IMR-90 (cell line): ENCODE measurements at regions not wholly inside any gene's neighbourhood (a gene's known extent, or its start where the extent isn't known, plus 50 kb on each side); places are given as distances from the start of the nearest gene placed in this dataset.
"Not testable (repeated sequence)": the region's sequence is repeated elsewhere in the genome, so short reads cannot be mapped to it uniquely, and the experiment has no call there.

Experiments used
- ATAC-seq: fragments of 200-7000 bp; cut with Tn5 transposase; 2 replicates; pipeline ENCODE4 v1.9.1; 2020; ENCODE audit warnings: low read depth, mild to moderate bottlenecking, moderate library complexity
- BruUV-seq: library from RNA; stranded (reverse); fragments of 400-500 nt; replicated peaks from 2 replicates; lab custom pipeline; 2021; lab: Mats Ljungman, UMichigan
- CTCF ChIA-PET: fragments of 300-600 bp; formaldehyde crosslinking; extraction: SDS; loops from one replicate; lab custom pipeline; 2021; ENCODE audit warnings: antibody characterized with exemption; lab: Yijun Ruan, JAX
- POLR2A ChIA-PET: fragments of 300-600 bp; sonication (Branson Sonifier 250); formaldehyde crosslinking; loops from one replicate; lab custom pipeline; 2022; ENCODE audit warnings: antibody characterized with exemption; ENCODE audit not compliant: unreplicated experiment; lab: Charles Lee
- DNase-seq: peaks from one replicate; pipeline ENCODE4 v3.0.0; 2013
- H2AFZ ChIP-seq: replicated peaks from 2 replicates; pipeline ENCODE3; 2013; ENCODE audit warnings: low read length, mild to moderate bottlenecking; ENCODE audit not compliant: poor library complexity
- H2AK5ac ChIP-seq: 2 replicates; pipeline ENCODE4 v1.6.1; 2013; ENCODE audit warnings: low read depth, low read length, inconsistent platforms
- H2AK9ac ChIP-seq: replicated peaks from 2 replicates; pipeline ENCODE3; 2013; ENCODE audit warnings: mild to moderate bottlenecking, low read depth, low read length, moderate library complexity; ENCODE audit not compliant: poor library complexity
- H2BK120ac ChIP-seq: 2 replicates; pipeline ENCODE4 v1.6.1; 2013; ENCODE audit warnings: low read depth, low read length, inconsistent platforms
- H2BK15ac ChIP-seq: 3 replicates; pipeline ENCODE4 v1.6.1; 2013; ENCODE audit warnings: low read depth, low read length, inconsistent platforms
- H2BK20ac ChIP-seq: 2 replicates; pipeline ENCODE4 v1.6.1; 2013; ENCODE audit warnings: low read depth, mild to moderate bottlenecking, inconsistent platforms, low read length, moderate library complexity
- H2BK5ac ChIP-seq: 2 replicates; pipeline ENCODE4 v1.6.1; 2013; ENCODE audit warnings: mild to moderate bottlenecking, low read depth, low read length, inconsistent platforms; ENCODE audit not compliant: poor library complexity, severe bottlenecking
- H3K14ac ChIP-seq: replicated peaks from 2 replicates; pipeline ENCODE4 v1.6.1; 2013; ENCODE audit warnings: low read depth, low read length, inconsistent platforms
- H3K18ac ChIP-seq: 2 replicates; pipeline ENCODE4 v1.6.1; 2013; ENCODE audit warnings: low read depth, low read length, control low read depth
- H3K23ac ChIP-seq: 2 replicates; pipeline ENCODE4 v1.6.1; 2013; ENCODE audit warnings: low read depth, low read length, inconsistent platforms
- H3K27ac ChIP-seq: 2 replicates; pipeline ENCODE4 v1.5.1; 2013; ENCODE audit warnings: mild to moderate bottlenecking, control low read depth, low read length; ENCODE audit not compliant: insufficient read depth
- H3K27me3 ChIP-seq: 2 replicates; pipeline ENCODE4 v1.6.1; 2013; ENCODE audit warnings: low read length; ENCODE audit not compliant: control insufficient read depth, insufficient read depth
- H3K36me3 ChIP-seq: 2 replicates; pipeline ENCODE4 v1.6.1; 2013; ENCODE audit warnings: low read length, mixed read lengths; ENCODE audit not compliant: control insufficient read depth, insufficient read depth
- H3K4ac ChIP-seq: 2 replicates; pipeline ENCODE4 v1.6.1; 2013; ENCODE audit warnings: low read depth, low read length, inconsistent platforms
- H3K4me1 ChIP-seq: 2 replicates; pipeline ENCODE4 v1.6.1; 2013; ENCODE audit warnings: low read length, mixed read lengths; ENCODE audit not compliant: control insufficient read depth, insufficient read depth
- H3K4me2 ChIP-seq: 2 replicates; pipeline ENCODE4 v1.6.1; 2013; ENCODE audit warnings: low read depth, mild to moderate bottlenecking, control low read depth, low read length, moderate library complexity
- H3K4me3 ChIP-seq: 2 replicates; pipeline ENCODE4 v1.5.1; 2013; ENCODE audit warnings: low read depth, mild to moderate bottlenecking, control low read depth, low read length, moderate library complexity; ENCODE audit not compliant: insufficient read depth
- H3K56ac ChIP-seq: 2 replicates; pipeline ENCODE4 v1.6.1; 2013; ENCODE audit warnings: low read length, inconsistent platforms; ENCODE audit not compliant: insufficient read depth; ENCODE audit errors: extremely low read depth
- H3K79me1 ChIP-seq, 2 experiments: 2 replicates each; pipeline ENCODE4 v1.6.1; 2013; ENCODE audit warnings: low read length in 2 of 2, inconsistent platforms in 1 of 2, low read depth in 1 of 2
- H3K9ac ChIP-seq: 2 replicates; pipeline ENCODE4 v1.6.1; 2013; ENCODE audit warnings: low read depth, low read length, control low read depth
- H3K9me1 ChIP-seq: 2 replicates; pipeline ENCODE4 v1.6.1; 2013; ENCODE audit warnings: low read length, inconsistent platforms; ENCODE audit not compliant: insufficient read depth
- H3K9me3 ChIP-seq: 2 replicates; pipeline ENCODE4 v1.6.1; 2013; ENCODE audit warnings: low read length; ENCODE audit not compliant: control insufficient read depth, insufficient read depth
- H4K20me1 ChIP-seq: 2 replicates; pipeline ENCODE4 v1.6.1; 2013; ENCODE audit warnings: low read length, inconsistent platforms; ENCODE audit not compliant: insufficient read depth
- H4K5ac ChIP-seq: 2 replicates; pipeline ENCODE4 v1.6.1; 2013; ENCODE audit warnings: mild to moderate bottlenecking, low read depth, low read length, control low read depth
- H4K8ac ChIP-seq, 2 experiments: 2 replicates each; pipeline ENCODE4 v1.6.1; 2013; ENCODE audit warnings: low read depth in 2 of 2, low read length in 2 of 2, control low read depth in 1 of 2, inconsistent platforms in 1 of 2
- H4K91ac ChIP-seq: 2 replicates; pipeline ENCODE4 v1.6.1; 2013; ENCODE audit warnings: low read depth, low read length, inconsistent platforms; ENCODE audit not compliant: insufficient read depth
- WGBS, 2 experiments: methylation state at CpG; one replicate each; pipeline versions ENCODE4 v1.1.5 to v1.1.7; 2013; ENCODE audit warnings: missing lambda C conversion rate in 2 of 2; ENCODE audit not compliant: insufficient read length in 1 of 2; ENCODE audit errors: extremely low coverage in 2 of 2; 5-methylcytosine and 5-hydroxymethylcytosine counted together
- dilution Hi-C: fragments of 300-500 bp; cut with HindIII; formaldehyde crosslinking; loops from one replicate; pipeline ENCODE4 v1.14.3; 2018; ENCODE audit warnings: low sequenced_read_pairs; ENCODE audit not compliant: unreplicated experiment
- in situ Hi-C: fragments of 300-500 bp; cut with MboI; formaldehyde crosslinking; loops from 3 replicates; pipeline ENCODE4 v1.14.3; 2019; ENCODE audit warnings: low sequenced_read_pairs, inconsistent platforms, mixed read lengths
- intact Hi-C: fragments of 100-400 bp; cut with micrococcal nuclease; formaldehyde crosslinking; loops from 2 replicates; pipeline ENCODE4 v1.10.0; 2022

- H3K14ac ChIP-seq, H3K4me2 ChIP-seq, H3K9me1 ChIP-seq, BruUV-seq, H3K27me3 ChIP-seq, H4K8ac ChIP-seq, H2AK5ac ChIP-seq, DNase-seq, ATAC-seq, dilution Hi-C loops, H2BK20ac ChIP-seq, H2BK120ac ChIP-seq, in situ Hi-C loops, H4K91ac ChIP-seq, H3K36me3 ChIP-seq, H2AFZ ChIP-seq, H3K79me1 ChIP-seq, H3K56ac ChIP-seq, H2BK15ac ChIP-seq, H4K5ac ChIP-seq, H2AK9ac ChIP-seq, H3K4me1 ChIP-seq, H3K4ac ChIP-seq, H3K18ac ChIP-seq, H3K4me3 ChIP-seq, H2BK5ac ChIP-seq, intact Hi-C loops, H3K27ac ChIP-seq, H3K23ac ChIP-seq, POLR2A ChIA-PET, H4K20me1 ChIP-seq, H3K9me3 ChIP-seq, H3K9ac ChIP-seq, CTCF ChIA-PET: not testable (repeated sequence)
- WGBS, 2 experiments = no CpG with 5 or more reads among the region's 3 CpGs
These were observed 116.2 kb upstream of the NBPF9 start for GRCh38 chr1:149219539-149219938.

- intact Hi-C loops, H3K56ac ChIP-seq, H2BK15ac ChIP-seq, H3K23ac ChIP-seq, H4K8ac ChIP-seq, H4K91ac ChIP-seq, POLR2A ChIA-PET, H3K27me3 ChIP-seq, H3K9ac ChIP-seq, H3K4me3 ChIP-seq, H3K9me1 ChIP-seq, DNase-seq, H2BK20ac ChIP-seq, H4K5ac ChIP-seq, H3K4me1 ChIP-seq, H2AK5ac ChIP-seq, H3K4ac ChIP-seq, ATAC-seq, H4K20me1 ChIP-seq, H3K79me1 ChIP-seq, H3K14ac ChIP-seq, CTCF ChIA-PET, dilution Hi-C loops, BruUV-seq, H3K36me3 ChIP-seq, H3K18ac ChIP-seq, H3K4me2 ChIP-seq, H3K9me3 ChIP-seq, H2AFZ ChIP-seq, in situ Hi-C loops, H2BK5ac ChIP-seq, H2BK120ac ChIP-seq, H3K27ac ChIP-seq, H2AK9ac ChIP-seq: not testable (repeated sequence)
- no CpG with 5 or more reads among the region's 4 CpGs for WGBS, 2 experiments
These were observed 117.2 kb upstream of the NBPF9 start for GRCh38 chr1:149220463-149221074.
